ENCODE measurements at regions not wholly inside any gene's neighbourhood (a gene's known extent, or its start where the extent isn't known, plus 50 kb on each side); places are given as distances from the start of the nearest gene placed in this dataset.
"Not testable (repeated sequence)": the region's sequence is repeated elsewhere in the genome, so short reads cannot be mapped to it uniquely, and the experiment has no call there.

- no peaks in the 10 kb centered on the region for H3K27me3 Mint-ChIP-seq
- DNase-seq (ENCODE audit: low spot score in 2 of 2) (no peak), ATAC-seq (ENCODE audit: low read depth) (no peak)
- peaks cover 24% of the 10 kb centered on the region for H3K4me1 Mint-ChIP-seq
- H3K27ac Mint-ChIP-seq: no peak overlapping the region
- peaks cover 2% of the 10 kb centered on the region for H3K9me3 Mint-ChIP-seq
- H3K36me3 Mint-ChIP-seq: peaks cover 28% of the 10 kb centered on the region
- H3K4me3 Mint-ChIP-seq: no peak overlapping the region
Observed at GRCh38 chr12:46478123-46478522, 105.5 kb upstream of the SLC38A2 start.

DNA sequence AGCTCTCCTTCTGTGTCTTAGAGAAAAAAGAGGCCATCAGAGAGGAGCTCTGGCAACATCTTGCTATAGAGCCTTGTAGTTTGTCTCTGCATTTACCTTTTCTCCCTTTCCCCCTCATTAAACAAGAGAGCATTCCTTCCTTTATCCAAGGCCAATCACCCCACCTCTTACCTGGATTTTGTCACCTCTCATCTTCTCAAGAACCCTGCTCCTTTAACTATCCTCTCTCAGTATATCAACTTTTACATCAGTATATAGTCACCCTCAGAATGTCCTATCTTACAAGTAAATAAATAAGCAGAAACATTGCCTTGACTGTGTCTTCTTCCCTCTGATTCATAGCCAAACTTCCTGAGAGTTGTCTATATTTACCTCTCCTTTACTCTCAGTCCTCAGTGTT, 105.0 kb upstream of the SLC38A2 start:
- Mint-ChIP-seq H3K36me3 (peaks cover 28% of the 10 kb centered on the region), H3K27me3 (no peaks in the 10 kb centered on the region), H3K4me3 (no peak overlapping the region), H3K27ac (no peak overlapping the region), H3K9me3 (peaks cover 2% of the 10 kb centered on the region), H3K4me1 (peaks cover 24% of the 10 kb centered on the region)
- ATAC-seq (ENCODE audit: low read depth): no peak
- DNase-seq (ENCODE audit: low spot score in 2 of 2): no peak

DNA sequence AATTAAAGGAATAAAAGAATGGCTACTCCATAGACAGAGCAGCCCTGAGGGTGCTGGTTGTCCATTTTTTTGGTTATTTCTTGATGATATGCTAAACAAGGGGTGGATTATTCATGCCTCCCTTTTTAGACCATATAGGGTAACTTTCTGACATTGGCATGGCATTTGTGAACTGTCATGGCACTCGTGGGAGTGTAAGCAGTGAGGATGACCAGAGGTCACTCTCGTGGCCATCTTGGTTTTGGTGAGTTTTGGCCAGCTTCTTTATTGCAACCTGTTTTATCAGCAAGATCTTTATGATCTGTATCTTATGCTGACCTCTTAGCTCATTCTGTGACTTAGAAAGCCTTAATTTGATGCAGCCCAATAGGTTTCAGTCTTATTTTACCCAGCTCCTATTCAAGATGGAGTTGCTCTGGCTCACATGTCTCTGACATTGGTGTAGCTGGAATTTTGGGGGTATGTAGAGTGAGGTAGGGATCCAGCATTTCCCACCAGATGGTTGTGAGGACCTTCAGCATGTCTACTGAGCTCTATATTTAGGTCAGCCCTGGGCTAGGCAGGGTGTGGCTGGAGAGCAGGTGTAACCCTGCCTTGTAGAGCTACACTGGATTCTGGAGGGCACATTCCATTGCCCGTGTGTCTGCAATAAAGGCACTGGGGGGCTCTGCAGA, 103.5 kb upstream of the SLC38A2 start:
- Mint-ChIP-seq H3K4me3 (no peak overlapping the region), H3K9me3 (no peaks in the 10 kb centered on the region), H3K36me3 (peaks cover 22% of the 10 kb centered on the region), H3K27ac (peak overlapping the region; percentile 12), H3K27me3 (no peaks in the 10 kb centered on the region), H3K4me1 (peaks cover 23% of the 10 kb centered on the region)
- ATAC-seq (ENCODE audit: low read depth): no peak
- no peak for DNase-seq (ENCODE audit: low spot score in 2 of 2)

GRCh38 chr12:46474385-46474784, 101.8 kb upstream of the SLC38A2 start:
- DNase-seq (ENCODE audit: low spot score in 2 of 2); H3K27ac Mint-ChIP-seq: not testable (repeated sequence)
- H3K4me1 Mint-ChIP-seq: peaks cover 32% of the 10 kb centered on the region

DNA sequence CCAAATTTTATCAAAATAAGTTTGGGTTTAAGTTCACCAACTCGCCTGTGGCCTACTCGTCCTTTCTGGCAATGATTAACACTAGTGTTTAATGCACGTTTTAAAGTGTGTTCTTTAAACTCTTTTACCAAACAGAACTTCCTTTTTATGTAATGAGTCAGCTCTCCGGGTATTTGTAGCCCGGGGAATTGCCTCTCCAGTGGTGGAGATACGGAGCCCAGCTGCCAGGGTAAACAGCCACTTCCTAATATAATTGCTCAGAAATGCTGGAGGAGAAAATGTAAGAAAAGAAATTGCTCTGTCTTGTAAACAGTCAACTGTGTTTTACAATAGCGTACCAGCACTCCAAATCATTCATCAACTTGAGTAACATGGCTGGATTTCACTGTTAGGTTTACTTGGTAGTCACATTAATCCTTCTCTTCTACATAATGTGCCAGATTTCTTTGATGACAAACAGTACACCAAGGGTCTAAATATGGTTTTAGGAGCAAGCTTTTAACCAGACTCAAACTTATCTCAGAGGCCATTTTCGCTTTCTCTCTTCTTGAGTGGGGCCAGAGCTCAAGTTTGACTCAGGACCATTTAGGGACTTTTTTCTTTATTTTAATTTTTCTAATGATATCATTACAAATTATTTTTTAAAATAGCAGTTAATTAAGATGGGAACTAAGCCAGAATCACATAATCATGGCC, 101.2 kb upstream of the SLC38A2 start:
- H3K36me3 Mint-ChIP-seq: peaks cover 12% of the 10 kb centered on the region
- no peaks in the 10 kb centered on the region for H3K27me3 Mint-ChIP-seq
- ATAC-seq (ENCODE audit: low read depth): peak; percentile 39
- no peak for DNase-seq (ENCODE audit: low spot score in 2 of 2)
- no peak overlapping the region for H3K27ac Mint-ChIP-seq
- no peaks in the 10 kb centered on the region for H3K9me3 Mint-ChIP-seq
- peaks cover 30% of the 10 kb centered on the region for H3K4me1 Mint-ChIP-seq
- H3K4me3 Mint-ChIP-seq: peak overlapping the region; percentile 75

More at GRCh38 chr12:46474385-46474784, 101.8 kb upstream of the SLC38A2 start:
- peaks cover 12% of the 10 kb centered on the region for H3K36me3 Mint-ChIP-seq
- H3K4me3 Mint-ChIP-seq; H3K9me3 Mint-ChIP-seq; ATAC-seq (ENCODE audit: low read depth); H3K27me3 Mint-ChIP-seq: not testable (repeated sequence)

- Mint-ChIP-seq H3K27me3 (no peaks in the 10 kb centered on the region), H3K4me1 (peaks cover 30% of the 10 kb centered on the region), H3K36me3 (peaks cover 12% of the 10 kb centered on the region), H3K9me3 (no peaks in the 10 kb centered on the region), H3K4me3 (no peak overlapping the region), H3K27ac (no peak overlapping the region)
- DNase-seq (ENCODE audit: low spot score in 2 of 2) (no peak), ATAC-seq (ENCODE audit: low read depth) (no peak)
Observed at GRCh38 chr12:46472893-46473633, 100.5 kb upstream of the SLC38A2 start.

- DNase-seq (ENCODE audit: low spot score in 2 of 2) (no peak), ATAC-seq (ENCODE audit: low read depth) (no peak)
- H3K27ac Mint-ChIP-seq: no peak overlapping the region
- no peaks in the 10 kb centered on the region for H3K27me3 Mint-ChIP-seq
- H3K4me1 Mint-ChIP-seq: peaks cover 24% of the 10 kb centered on the region
- no peaks in the 10 kb centered on the region for H3K9me3 Mint-ChIP-seq
- H3K36me3 Mint-ChIP-seq: peaks cover 4% of the 10 kb centered on the region
- H3K4me3 Mint-ChIP-seq: no peak overlapping the region
Observed at GRCh38 chr12:46472144-46472705, 99.7 kb upstream of the SLC38A2 start.

DNA sequence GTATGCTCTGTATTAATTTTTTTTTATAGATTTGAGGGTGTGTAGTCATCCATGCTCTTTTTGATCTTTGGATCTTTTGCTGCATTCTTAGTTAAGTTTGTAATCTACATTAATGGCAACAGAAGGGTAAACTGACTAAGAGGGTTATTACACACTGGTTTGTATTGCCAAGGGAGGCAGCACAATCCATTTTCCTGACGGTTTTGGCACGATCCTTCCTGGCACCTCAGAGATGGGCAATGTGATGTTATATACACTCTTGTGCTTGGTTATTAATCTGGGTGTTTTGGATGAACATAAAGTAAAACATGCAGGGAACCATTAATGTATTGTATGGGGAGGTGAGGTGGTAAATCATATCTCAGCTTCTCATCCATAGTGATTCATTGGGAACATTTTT, 98.8 kb upstream of the SLC38A2 start:
- Mint-ChIP-seq H3K4me1 (peaks cover 28% of the 10 kb centered on the region), H3K27ac (no peak overlapping the region), H3K4me3 (no peak overlapping the region), H3K9me3 (no peaks in the 10 kb centered on the region), H3K27me3 (no peaks in the 10 kb centered on the region), H3K36me3 (peaks cover 6% of the 10 kb centered on the region)
- ATAC-seq (ENCODE audit: low read depth) (no peak), DNase-seq (ENCODE audit: low spot score in 2 of 2) (no peak)

DNA sequence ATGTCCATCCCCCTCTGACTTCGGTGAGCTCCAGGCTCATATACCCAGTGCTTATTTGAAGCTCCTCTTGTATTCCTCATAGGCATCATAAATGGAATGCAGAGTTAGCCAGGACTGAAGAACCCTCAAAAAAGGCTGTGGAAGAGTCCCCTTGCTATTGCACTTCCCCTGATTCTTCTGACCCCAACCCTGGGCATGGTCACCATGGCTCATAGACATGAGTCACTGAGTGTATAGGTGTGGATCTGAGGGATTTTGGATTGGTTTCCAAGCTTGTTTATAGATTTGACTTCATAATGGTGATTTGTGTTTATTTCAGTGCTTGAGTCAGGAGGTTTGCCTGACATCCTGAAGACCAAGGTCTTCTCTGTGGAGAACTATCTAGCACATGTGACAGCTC, 98.4 kb upstream of the SLC38A2 start:
- no peak for ATAC-seq (ENCODE audit: low read depth)
- DNase-seq (ENCODE audit: low spot score in 2 of 2): no peak
- Mint-ChIP-seq H3K9me3 (no peaks in the 10 kb centered on the region), H3K27ac (no peak overlapping the region), H3K36me3 (peaks cover 7% of the 10 kb centered on the region), H3K27me3 (no peaks in the 10 kb centered on the region), H3K4me1 (peaks cover 27% of the 10 kb centered on the region), H3K4me3 (no peak overlapping the region)

GRCh38 chr12:46470036-46470627, 97.6 kb upstream of the SLC38A2 start:
- H3K4me3 Mint-ChIP-seq: peak overlapping the region; percentile 64
- DNase-seq (ENCODE audit: low spot score in 2 of 2): no peak
- H3K4me1 Mint-ChIP-seq: peaks cover 30% of the 10 kb centered on the region
- H3K9me3 Mint-ChIP-seq: no peaks in the 10 kb centered on the region
- ATAC-seq (ENCODE audit: low read depth): peak; percentile 90
- peaks cover 10% of the 10 kb centered on the region for H3K36me3 Mint-ChIP-seq
- H3K27ac Mint-ChIP-seq: peak overlapping the region; percentile 91
- no peaks in the 10 kb centered on the region for H3K27me3 Mint-ChIP-seq

GRCh38 chr12:46468813-46469212, 96.2 kb upstream of the SLC38A2 start:
- Mint-ChIP-seq H3K9me3 (no peaks in the 10 kb centered on the region), H3K27me3 (no peaks in the 10 kb centered on the region), H3K4me3 (no peak overlapping the region), H3K27ac (no peak overlapping the region), H3K4me1 (peaks cover 28% of the 10 kb centered on the region), H3K36me3 (peaks cover 10% of the 10 kb centered on the region)
- ATAC-seq (ENCODE audit: low read depth): no peak
- DNase-seq (ENCODE audit: low spot score in 2 of 2): no peak

DNA sequence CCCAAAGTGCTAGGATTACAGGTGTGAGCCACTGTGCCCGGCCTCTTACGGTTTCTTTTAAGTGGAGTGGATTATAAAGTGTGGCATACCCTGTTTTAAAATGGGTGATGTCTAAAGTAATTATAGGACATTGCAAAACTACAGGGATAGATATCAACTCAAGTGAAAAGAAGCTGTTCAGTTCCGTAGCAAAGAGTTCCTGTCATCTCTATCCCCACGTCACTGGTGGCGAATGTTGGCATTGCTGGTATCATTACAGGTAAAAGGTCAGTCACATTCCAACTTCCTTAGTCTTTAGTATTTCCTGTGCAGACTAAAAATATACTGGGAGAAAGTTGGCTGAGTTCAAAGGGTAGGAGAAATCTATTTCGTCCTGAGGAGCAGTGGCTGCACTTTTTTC, 95.6 kb upstream of the SLC38A2 start:
- no peaks in the 10 kb centered on the region for H3K27me3 Mint-ChIP-seq
- peaks cover 24% of the 10 kb centered on the region for H3K4me1 Mint-ChIP-seq
- H3K9me3 Mint-ChIP-seq: no peaks in the 10 kb centered on the region
- DNase-seq (ENCODE audit: low spot score in 2 of 2) (no peak), ATAC-seq (ENCODE audit: low read depth) (no peak)
- H3K36me3 Mint-ChIP-seq: peaks cover 9% of the 10 kb centered on the region
- no peak overlapping the region for H3K4me3 Mint-ChIP-seq
- no peak overlapping the region for H3K27ac Mint-ChIP-seq

GRCh38 chr12:46465307-46465706, 92.7 kb upstream of the SLC38A2 start:
- ATAC-seq (ENCODE audit: low read depth) (no peak), DNase-seq (ENCODE audit: low spot score in 2 of 2) (no peak)
- no peaks in the 10 kb centered on the region for H3K9me3 Mint-ChIP-seq
- H3K27me3 Mint-ChIP-seq: no peaks in the 10 kb centered on the region
- no peak overlapping the region for H3K4me3 Mint-ChIP-seq
- peaks cover 5% of the 10 kb centered on the region for H3K36me3 Mint-ChIP-seq
- H3K4me1 Mint-ChIP-seq: peaks cover 27% of the 10 kb centered on the region
- no peak overlapping the region for H3K27ac Mint-ChIP-seq

- Mint-ChIP-seq H3K27ac (no peak overlapping the region), H3K36me3 (peaks cover 5% of the 10 kb centered on the region), H3K27me3 (no peaks in the 10 kb centered on the region), H3K4me1 (peaks cover 27% of the 10 kb centered on the region), H3K9me3 (no peaks in the 10 kb centered on the region), H3K4me3 (no peak overlapping the region)
- ATAC-seq (ENCODE audit: low read depth) (no peak), DNase-seq (ENCODE audit: low spot score in 2 of 2) (no peak)
Observed at GRCh38 chr12:46464863-46465262, 92.3 kb upstream of the SLC38A2 start.
